ENCODE measurements at regions not wholly inside any gene's neighbourhood (a gene's known extent, or its start where the extent isn't known, plus 50 kb on each side); places are given as distances from the start of the nearest gene placed in this dataset.

GRCh38 chr9:4415281-4415680 is 75.0 kb upstream of the SLC1A1 start (continued):
- TF ChIP-seq, protein P1, sequence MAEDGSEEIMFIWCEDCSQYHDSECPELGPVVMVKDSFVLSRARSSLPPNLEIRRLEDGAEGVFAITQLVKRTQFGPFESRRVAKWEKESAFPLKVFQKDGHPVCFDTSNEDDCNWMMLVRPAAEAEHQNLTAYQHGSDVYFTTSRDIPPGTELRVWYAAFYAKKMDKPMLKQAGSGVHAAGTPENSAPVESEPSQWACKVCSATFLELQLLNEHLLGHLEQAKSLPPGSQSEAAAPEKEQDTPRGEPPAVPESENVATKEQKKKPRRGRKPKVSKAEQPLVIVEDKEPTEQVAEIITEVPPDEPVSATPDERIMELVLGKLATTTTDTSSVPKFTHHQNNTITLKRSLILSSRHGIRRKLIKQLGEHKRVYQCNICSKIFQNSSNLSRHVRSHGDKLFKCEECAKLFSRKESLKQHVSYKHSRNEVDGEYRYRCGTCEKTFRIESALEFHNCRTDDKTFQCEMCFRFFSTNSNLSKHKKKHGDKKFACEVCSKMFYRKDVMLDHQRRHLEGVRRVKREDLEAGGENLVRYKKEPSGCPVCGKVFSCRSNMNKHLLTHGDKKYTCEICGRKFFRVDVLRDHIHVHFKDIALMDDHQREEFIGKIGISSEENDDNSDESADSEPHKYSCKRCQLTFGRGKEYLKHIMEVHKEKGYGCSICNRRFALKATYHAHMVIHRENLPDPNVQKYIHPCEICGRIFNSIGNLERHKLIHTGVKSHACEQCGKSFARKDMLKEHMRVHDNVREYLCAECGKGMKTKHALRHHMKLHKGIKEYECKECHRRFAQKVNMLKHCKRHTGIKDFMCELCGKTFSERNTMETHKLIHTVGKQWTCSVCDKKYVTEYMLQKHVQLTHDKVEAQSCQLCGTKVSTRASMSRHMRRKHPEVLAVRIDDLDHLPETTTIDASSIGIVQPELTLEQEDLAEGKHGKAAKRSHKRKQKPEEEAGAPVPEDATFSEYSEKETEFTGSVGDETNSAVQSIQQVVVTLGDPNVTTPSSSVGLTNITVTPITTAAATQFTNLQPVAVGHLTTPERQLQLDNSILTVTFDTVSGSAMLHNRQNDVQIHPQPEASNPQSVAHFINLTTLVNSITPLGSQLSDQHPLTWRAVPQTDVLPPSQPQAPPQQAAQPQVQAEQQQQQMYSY (CRISPR knock-in tag; IDR thresholded peaks at IDR 0.05): no peak
- TF ChIP-seq ZNF219 (CRISPR knock-in tag; IDR thresholded peaks at IDR 0.05; ENCODE audit: borderline replicate concordance) (no peak), CREB1 (CRISPR knock-in tag; IDR thresholded peaks at IDR 0.05) (no peak), ATF1 (CRISPR knock-in tag; IDR thresholded peaks at IDR 0.05) (no peak), GRHL2 (CRISPR knock-in tag; IDR thresholded peaks at IDR 0.05; ENCODE audit: insufficient replicate concordance, severe bottlenecking) (no peak)
- TF ChIP-seq, protein P2, sequence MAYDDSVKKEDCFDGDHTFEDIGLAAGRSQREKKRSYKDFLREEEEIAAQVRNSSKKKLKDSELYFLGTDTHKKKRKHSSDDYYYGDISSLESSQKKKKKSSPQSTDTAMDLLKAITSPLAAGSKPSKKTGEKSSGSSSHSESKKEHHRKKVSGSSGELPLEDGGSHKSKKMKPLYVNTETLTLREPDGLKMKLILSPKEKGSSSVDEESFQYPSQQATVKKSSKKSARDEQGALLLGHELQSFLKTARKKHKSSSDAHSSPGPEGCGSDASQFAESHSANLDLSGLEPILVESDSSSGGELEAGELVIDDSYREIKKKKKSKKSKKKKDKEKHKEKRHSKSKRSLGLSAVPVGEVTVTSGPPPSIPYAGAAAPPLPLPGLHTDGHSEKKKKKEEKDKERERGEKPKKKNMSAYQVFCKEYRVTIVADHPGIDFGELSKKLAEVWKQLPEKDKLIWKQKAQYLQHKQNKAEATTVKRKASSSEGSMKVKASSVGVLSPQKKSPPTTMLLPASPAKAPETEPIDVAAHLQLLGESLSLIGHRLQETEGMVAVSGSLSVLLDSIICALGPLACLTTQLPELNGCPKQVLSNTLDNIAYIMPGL (CRISPR knock-in tag; IDR thresholded peaks at IDR 0.05): no peak

GRCh38 chr9:4413856-4414255 is 76.4 kb upstream of the SLC1A1 start:
- DNase-seq (ENCODE audit: low spot score) (no peak), ATAC-seq (no peak)
- Mint-ChIP-seq H3K36me3 (no peaks in the 10 kb centered on the region), H3K27me3 (ENCODE audit: low read depth) (no peaks in the 10 kb centered on the region), H3K4me3 (no peak overlapping the region), H3K4me1 (no peaks in the 10 kb centered on the region), H3K9me3 (no peaks in the 10 kb centered on the region), H3K27ac (no peak overlapping the region)
- TF ChIP-seq, protein P3, sequence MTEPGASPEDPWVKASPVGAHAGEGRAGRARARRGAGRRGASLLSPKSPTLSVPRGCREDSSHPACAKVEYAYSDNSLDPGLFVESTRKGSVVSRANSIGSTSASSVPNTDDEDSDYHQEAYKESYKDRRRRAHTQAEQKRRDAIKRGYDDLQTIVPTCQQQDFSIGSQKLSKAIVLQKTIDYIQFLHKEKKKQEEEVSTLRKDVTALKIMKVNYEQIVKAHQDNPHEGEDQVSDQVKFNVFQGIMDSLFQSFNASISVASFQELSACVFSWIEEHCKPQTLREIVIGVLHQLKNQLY (CRISPR knock-in tag; IDR thresholded peaks at IDR 0.05): no peak
- TF ChIP-seq RORB (CRISPR knock-in tag; IDR thresholded peaks at IDR 0.05): no peak
- no peak for TF ChIP-seq KAT7 (CRISPR knock-in tag; IDR thresholded peaks at IDR 0.05; ENCODE audit: borderline replicate concordance)
- TF ChIP-seq ZBTB43 (CRISPR knock-in tag; IDR thresholded peaks at IDR 0.05): no peak
- no peak for TF ChIP-seq TCF7 (CRISPR knock-in tag; IDR thresholded peaks at IDR 0.05; ENCODE audit: low read depth)
- TF ChIP-seq SMAD3 (CRISPR knock-in tag; IDR thresholded peaks at IDR 0.05; ENCODE audit: borderline replicate concordance): no peak
- no peak for TF ChIP-seq ZMAT4 (CRISPR knock-in tag; IDR thresholded peaks at IDR 0.05)
- no peak for TF ChIP-seq HMGA2 (CRISPR knock-in tag; IDR thresholded peaks at IDR 0.05)
- TF ChIP-seq ZNF232 (CRISPR knock-in tag; IDR thresholded peaks at IDR 0.05): no peak
- TF ChIP-seq NR3C1 (CRISPR knock-in tag; conservative IDR thresholded peaks at IDR 0.05; ENCODE audit: low read depth): no peak
- no peak for TF ChIP-seq NFATC4 (CRISPR knock-in tag; IDR thresholded peaks at IDR 0.05)
- no peak for TF ChIP-seq SP1 (CRISPR knock-in tag; conservative IDR thresholded peaks at IDR 0.05)
- TF ChIP-seq ATF1 (CRISPR knock-in tag; IDR thresholded peaks at IDR 0.05): no peak
- TF ChIP-seq, protein P4, sequence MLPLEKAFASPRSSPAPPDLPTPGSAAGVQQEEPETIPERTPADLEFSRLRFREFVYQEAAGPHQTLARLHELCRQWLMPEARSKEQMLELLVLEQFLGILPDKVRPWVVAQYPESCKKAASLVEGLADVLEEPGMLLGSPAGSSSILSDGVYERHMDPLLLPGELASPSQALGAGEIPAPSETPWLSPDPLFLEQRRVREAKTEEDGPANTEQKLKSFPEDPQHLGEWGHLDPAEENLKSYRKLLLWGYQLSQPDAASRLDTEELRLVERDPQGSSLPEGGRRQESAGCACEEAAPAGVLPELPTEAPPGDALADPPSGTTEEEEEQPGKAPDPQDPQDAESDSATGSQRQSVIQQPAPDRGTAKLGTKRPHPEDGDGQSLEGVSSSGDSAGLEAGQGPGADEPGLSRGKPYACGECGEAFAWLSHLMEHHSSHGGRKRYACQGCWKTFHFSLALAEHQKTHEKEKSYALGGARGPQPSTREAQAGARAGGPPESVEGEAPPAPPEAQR (CRISPR knock-in tag; IDR thresholded peaks at IDR 0.05): no peak
- ChIA-PET POLR2A (no interaction called here), CTCF (no interaction called here)
